ENCODE measurements at regions not wholly inside any gene's neighbourhood (a gene's known extent, or its start where the extent isn't known, plus 50 kb on each side); places are given as distances from the start of the nearest gene placed in this dataset.

DNA sequence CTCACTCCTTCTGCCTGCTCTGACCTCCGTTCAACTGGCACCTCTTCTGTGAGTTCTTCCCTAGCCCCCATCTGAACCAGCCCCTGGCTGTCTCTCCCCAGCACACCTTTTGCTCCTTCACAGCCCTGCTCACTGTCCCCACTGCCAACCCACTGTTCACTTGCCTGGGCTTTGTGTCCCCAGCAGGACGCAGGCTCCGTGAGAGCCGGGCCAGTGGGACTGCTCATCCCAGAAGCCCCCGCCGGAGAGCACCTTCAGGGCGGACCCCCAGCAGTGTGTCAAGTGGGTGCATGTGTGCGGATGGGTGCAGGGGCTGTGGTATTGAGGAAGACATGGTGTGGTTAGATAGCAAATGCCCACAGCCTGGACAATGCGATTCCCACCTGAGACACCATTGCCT, 148.4 kb upstream of the RNF32 start:
- DNase-seq (ENCODE audit: low spot score) = no peak
- H3K4me2 ChIP-seq = no peak overlapping the region
- WGBS (ENCODE audit: low lambda C conversion rate, missing lambda C conversion rate) = 82% methylated on average over 9 of the region's 9 CpGs
- no peak for TF ChIP-seq EZH2 (IDR thresholded peaks at IDR 0.05; ENCODE audit: borderline replicate concordance)
- TF ChIP-seq EZH2phosphoT487 (IDR thresholded peaks at IDR 0.05; ENCODE audit: low read depth, severe bottlenecking, unreplicated experiment) = no peak
- TF ChIP-seq, protein P1, sequence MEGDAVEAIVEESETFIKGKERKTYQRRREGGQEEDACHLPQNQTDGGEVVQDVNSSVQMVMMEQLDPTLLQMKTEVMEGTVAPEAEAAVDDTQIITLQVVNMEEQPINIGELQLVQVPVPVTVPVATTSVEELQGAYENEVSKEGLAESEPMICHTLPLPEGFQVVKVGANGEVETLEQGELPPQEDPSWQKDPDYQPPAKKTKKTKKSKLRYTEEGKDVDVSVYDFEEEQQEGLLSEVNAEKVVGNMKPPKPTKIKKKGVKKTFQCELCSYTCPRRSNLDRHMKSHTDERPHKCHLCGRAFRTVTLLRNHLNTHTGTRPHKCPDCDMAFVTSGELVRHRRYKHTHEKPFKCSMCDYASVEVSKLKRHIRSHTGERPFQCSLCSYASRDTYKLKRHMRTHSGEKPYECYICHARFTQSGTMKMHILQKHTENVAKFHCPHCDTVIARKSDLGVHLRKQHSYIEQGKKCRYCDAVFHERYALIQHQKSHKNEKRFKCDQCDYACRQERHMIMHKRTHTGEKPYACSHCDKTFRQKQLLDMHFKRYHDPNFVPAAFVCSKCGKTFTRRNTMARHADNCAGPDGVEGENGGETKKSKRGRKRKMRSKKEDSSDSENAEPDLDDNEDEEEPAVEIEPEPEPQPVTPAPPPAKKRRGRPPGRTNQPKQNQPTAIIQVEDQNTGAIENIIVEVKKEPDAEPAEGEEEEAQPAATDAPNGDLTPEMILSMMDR (IDR thresholded peaks at IDR 0.05; ENCODE audit: poor library complexity) = no peak
- H3K9me2 ChIP-seq (replicated peaks; ENCODE audit: insufficient read depth) = no peaks in the 10 kb centered on the region
- H3K36me3 ChIP-seq (replicated peaks; ENCODE audit: insufficient read depth, low read depth) = no peaks in the 10 kb centered on the region
- H4K20me1 ChIP-seq (ENCODE audit: insufficient read depth, poor library complexity, severe bottlenecking) = no peaks in the 10 kb centered on the region
- no peaks in the 10 kb centered on the region for H3K27me3 ChIP-seq
- H3K9me3 ChIP-seq (ENCODE audit: low read depth) = no peaks in the 10 kb centered on the region
- H2AFZ ChIP-seq = no peak overlapping the region
- no peaks in the 10 kb centered on the region for H3K79me2 ChIP-seq
- H3K4me1 ChIP-seq (ENCODE audit: insufficient read depth) = no peaks in the 10 kb centered on the region
- no peak overlapping the region for H3K27ac ChIP-seq
- no peak overlapping the region for H3K4me3 ChIP-seq

GRCh38 chr7:156491435-156491834, 149.1 kb upstream of the RNF32 start:
- Histone ChIP-seq H3K9me3 (ENCODE audit: low read depth) (no peaks in the 10 kb centered on the region), H3K4me2 (no peak overlapping the region), H4K20me1 (ENCODE audit: insufficient read depth, poor library complexity, severe bottlenecking) (no peaks in the 10 kb centered on the region), H3K27me3 (no peaks in the 10 kb centered on the region), H3K27ac (no peak overlapping the region), H3K4me3 (no peak overlapping the region), H3K4me1 (ENCODE audit: insufficient read depth) (no peaks in the 10 kb centered on the region), H2AFZ (no peak overlapping the region), H3K36me3 (replicated peaks; ENCODE audit: insufficient read depth, low read depth) (no peaks in the 10 kb centered on the region), H3K79me2 (no peaks in the 10 kb centered on the region), H3K9me2 (replicated peaks; ENCODE audit: insufficient read depth) (no peaks in the 10 kb centered on the region)
- TF ChIP-seq EZH2 (IDR thresholded peaks at IDR 0.05; ENCODE audit: borderline replicate concordance) = no peak
- no peak for TF ChIP-seq EZH2phosphoT487 (IDR thresholded peaks at IDR 0.05; ENCODE audit: low read depth, severe bottlenecking, unreplicated experiment)
- TF ChIP-seq, protein P1 (IDR thresholded peaks at IDR 0.05; ENCODE audit: poor library complexity) = no peak
- no peak for DNase-seq (ENCODE audit: low spot score)
- 67% methylated on average over 5 of the region's 5 CpGs for WGBS (ENCODE audit: low lambda C conversion rate, missing lambda C conversion rate)

GRCh38 chr7:156490021-156490800, 150.4 kb upstream of the RNF32 start:
- H4K20me1 ChIP-seq (ENCODE audit: insufficient read depth, poor library complexity, severe bottlenecking) = no peaks in the 10 kb centered on the region
- no peak overlapping the region for H3K27ac ChIP-seq
- no peak overlapping the region for H3K4me2 ChIP-seq
- H3K9me3 ChIP-seq (ENCODE audit: low read depth) = no peaks in the 10 kb centered on the region
- no peak overlapping the region for H3K4me3 ChIP-seq
- no peaks in the 10 kb centered on the region for H3K27me3 ChIP-seq
- H3K36me3 ChIP-seq (replicated peaks; ENCODE audit: insufficient read depth, low read depth) = no peaks in the 10 kb centered on the region
- H2AFZ ChIP-seq = no peak overlapping the region
- WGBS (ENCODE audit: low lambda C conversion rate, missing lambda C conversion rate) = 92% methylated on average over 8 of the region's 8 CpGs
- no peaks in the 10 kb centered on the region for H3K9me2 ChIP-seq (replicated peaks; ENCODE audit: insufficient read depth)
- H3K79me2 ChIP-seq = no peaks in the 10 kb centered on the region
- no peaks in the 10 kb centered on the region for H3K4me1 ChIP-seq (ENCODE audit: insufficient read depth)
- no peak for DNase-seq (ENCODE audit: low spot score)
- no peak for TF ChIP-seq EZH2phosphoT487 (IDR thresholded peaks at IDR 0.05; ENCODE audit: low read depth, severe bottlenecking, unreplicated experiment)
- TF ChIP-seq, protein P1 (IDR thresholded peaks at IDR 0.05; ENCODE audit: poor library complexity) = no peak
- TF ChIP-seq EZH2 (IDR thresholded peaks at IDR 0.05; ENCODE audit: borderline replicate concordance) = no peak

Measured in hepatocyte (in vitro differentiated cells).